ENCODE measurements at regions not wholly inside any gene's neighbourhood (a gene's known extent, or its start where the extent isn't known, plus 50 kb on each side); places are given as distances from the start of the nearest gene placed in this dataset.

DNA sequence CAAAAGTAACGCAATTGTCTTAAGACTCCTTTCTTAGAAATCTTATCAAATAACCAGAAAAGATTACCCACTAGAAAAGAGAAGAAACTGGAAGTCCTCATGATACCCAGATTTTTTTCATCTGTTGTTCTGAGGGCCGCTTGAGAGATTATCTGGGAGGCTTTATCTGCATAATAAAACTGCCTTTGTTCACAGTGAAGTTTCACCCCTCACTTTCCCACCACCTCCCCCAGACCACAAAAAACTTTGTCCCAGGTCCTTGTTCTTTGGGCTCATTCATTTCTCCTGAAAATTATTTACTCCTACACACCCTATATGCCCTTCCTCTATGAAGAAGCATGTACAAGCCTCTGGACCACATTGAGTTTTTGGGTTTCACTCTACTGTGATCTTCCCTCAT is 745.1 kb upstream of the COBL start:
- no peak for DNase-seq (ENCODE audit: low read depth in 3 of 3)

GRCh38 chr7:52053525-52053924 is 736.9 kb upstream of the COBL start:
- no peak for DNase-seq (ENCODE audit: low read depth in 3 of 3)

- DNase-seq (ENCODE audit: low read depth in 3 of 3): no peak
Measured at GRCh38 chr7:52030722-52031121, 714.1 kb upstream of the COBL start.

GRCh38 chr7:52026140-52026539 is 709.5 kb upstream of the COBL start:
- DNase-seq (ENCODE audit: low read depth in 3 of 3): no peak

GRCh38 chr7:52021343-52021742 is 704.7 kb upstream of the COBL start:
- no peak for DNase-seq (ENCODE audit: low read depth in 3 of 3)

- no peak for DNase-seq (ENCODE audit: low read depth in 3 of 3)
Measured at GRCh38 chr7:52018680-52019054, 702.1 kb upstream of the COBL start.

DNA sequence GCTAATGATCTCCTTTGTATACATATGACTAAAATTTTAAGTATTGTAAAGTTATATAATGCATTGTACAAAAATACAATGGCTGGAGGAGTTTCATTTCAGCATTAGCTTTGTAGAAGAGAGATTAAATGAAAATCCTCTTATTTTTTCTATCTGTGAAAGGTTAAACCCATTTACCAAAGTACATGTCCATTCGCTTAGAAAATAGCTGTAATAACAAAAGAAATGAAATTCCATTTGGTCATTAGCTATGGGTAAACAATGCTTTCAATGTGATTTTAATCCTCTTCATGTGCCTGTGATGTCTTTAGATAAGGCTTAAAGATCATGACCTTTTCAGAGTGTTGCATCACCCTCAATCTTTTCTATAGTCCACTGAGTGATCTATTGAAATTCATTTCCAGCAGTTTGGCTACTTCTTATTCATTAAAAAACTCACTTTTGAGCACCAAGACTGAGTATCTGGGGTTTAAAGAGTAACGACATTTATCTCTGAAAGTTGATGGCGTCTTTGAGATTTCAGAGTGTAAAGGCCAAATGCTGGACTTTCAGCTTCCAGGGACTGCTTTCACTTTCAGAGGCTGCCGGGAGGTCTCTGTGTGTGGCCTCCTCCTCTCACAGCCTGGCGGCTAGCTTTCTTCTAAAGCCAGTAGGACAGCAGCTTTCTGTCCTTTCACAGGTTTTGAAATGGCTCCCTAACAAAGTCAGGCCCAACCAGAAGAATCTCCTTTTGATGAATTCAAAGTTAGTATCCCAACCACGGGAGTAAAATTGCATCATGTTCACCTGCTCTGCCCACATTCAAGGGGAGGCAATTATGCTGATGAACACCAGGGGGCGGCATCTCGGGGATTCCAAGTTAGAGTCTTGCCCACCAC is 701.4 kb upstream of the COBL start:
- DNase-seq (ENCODE audit: low read depth in 3 of 3): no peak

DNA sequence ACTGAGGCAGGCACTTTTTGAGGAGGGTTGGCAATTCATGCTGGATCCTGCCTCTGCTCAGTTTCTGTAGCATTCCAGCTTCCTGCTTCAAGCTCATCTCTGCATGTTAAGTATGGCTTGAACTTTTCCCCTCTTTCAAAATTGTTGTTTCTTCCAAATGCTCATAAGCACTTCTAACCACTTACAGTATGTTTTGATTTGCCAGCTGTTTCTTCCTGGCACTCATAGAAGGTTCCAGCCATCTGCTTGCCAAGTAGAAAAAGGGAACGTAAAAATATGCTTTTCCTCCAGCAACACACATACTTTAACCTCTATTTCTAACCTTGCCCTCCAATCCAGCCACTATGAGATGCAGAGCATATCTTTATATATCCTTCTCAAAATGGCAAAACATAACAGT is 692.6 kb upstream of the COBL start:
- no peak for DNase-seq (ENCODE audit: low read depth in 3 of 3)

GRCh38 chr7:52006674-52007073 is 690.1 kb upstream of the COBL start:
- DNase-seq (ENCODE audit: low read depth in 3 of 3): no peak

- DNase-seq (ENCODE audit: low read depth in 3 of 3): no peak
Measured at GRCh38 chr7:52005613-52006012, 689.0 kb upstream of the COBL start.

GRCh38 chr7:51995596-51996179 is 679.1 kb upstream of the COBL start:
- DNase-seq (ENCODE audit: low read depth in 3 of 3): no peak

DNA sequence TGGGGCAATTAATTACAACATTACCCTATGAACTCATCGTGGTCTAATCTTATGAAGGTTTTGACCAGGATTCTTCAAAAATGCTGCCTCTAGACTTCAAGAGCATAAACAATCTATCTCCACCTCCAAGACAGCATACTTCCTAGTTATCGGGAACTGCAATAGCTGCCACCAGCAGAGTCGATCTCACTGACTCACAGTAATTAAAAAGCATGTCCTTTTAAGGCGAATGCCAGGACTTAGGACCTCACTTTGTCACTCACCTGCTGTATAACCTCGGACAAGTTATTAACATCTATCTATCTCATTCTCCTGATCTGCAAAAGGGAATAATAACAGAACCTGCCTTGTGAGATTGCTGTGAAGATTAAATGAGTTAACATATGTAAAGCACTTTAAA is 666.0 kb upstream of the COBL start:
- DNase-seq (ENCODE audit: low read depth in 3 of 3): no peak

GRCh38 chr7:51980812-51981211 is 664.2 kb upstream of the COBL start:
- no peak for DNase-seq (ENCODE audit: low read depth in 3 of 3)

DNA sequence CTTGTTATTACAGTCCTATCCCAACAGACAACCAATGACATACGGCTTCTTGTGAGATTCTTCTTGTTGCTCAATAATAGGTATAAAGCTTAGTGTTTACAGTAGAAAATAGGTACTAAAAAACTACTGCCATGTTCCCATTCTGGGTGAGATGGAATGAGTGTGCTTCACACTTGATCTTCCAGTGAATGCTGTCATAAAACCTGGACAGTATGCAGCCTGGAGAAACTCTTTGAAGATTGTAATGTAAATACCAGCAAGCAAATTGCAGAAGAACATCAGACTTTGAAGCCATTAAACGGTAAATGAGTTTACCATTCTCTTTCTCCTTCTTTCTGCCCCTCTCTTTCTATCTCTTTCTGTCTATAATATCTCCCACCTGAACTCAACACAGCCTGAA is 663.7 kb upstream of the COBL start:
- DNase-seq (ENCODE audit: low read depth in 3 of 3): no peak

GRCh38 chr7:51977913-51978312 is 661.3 kb upstream of the COBL start:
- DNase-seq (ENCODE audit: low read depth in 3 of 3): no peak

DNA sequence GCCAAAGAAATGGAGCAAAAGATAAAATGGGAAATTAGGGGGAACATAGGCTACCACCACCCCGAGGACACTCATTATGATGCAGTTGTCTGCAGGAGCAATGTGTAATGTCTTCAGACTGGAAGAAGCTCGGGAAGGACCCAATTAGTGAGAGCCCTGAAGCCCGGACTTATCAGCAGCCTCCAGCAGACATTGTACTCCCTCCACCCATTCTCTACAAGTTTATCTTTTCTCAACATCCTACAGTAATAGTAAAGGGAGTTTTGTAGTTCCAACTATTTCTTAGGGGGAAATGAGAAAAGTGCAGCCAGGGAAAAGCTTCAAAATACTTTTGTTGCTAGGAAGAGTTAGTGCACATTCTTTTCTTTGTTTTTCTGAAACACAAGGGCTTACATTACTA is 657.3 kb upstream of the COBL start:
- DNase-seq (ENCODE audit: low read depth in 3 of 3): no peak

DNA sequence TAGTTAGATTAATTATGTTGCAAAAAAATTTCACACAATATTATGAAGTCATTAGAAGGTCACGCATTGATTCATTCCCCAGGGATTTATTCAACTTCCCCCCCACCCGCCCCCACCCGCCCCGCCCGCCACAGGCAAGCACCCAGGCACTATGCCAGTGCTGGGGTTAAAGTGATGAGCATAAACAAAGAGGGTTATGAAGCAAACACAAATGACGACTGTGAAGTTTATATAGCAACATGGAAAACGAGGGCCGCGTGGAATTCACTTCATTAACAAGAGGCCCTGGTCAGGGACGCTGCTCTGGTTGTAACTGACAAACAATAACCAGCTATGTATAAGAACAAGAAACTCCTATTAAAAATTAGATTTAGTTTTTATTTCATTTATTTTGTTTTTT is 656.5 kb upstream of the COBL start:
- DNase-seq (ENCODE audit: low read depth in 3 of 3): no peak

- DNase-seq (ENCODE audit: low read depth in 3 of 3): no peak
Measured at GRCh38 chr7:51970961-51971665, 654.5 kb upstream of the COBL start.

GRCh38 chr7:51968461-51968860 is 651.9 kb upstream of the COBL start:
- no peak for DNase-seq (ENCODE audit: low read depth in 3 of 3)

GRCh38 chr7:51965454-51965853 is 648.8 kb upstream of the COBL start:
- DNase-seq (ENCODE audit: low read depth in 3 of 3): no peak

- no peak for DNase-seq (ENCODE audit: low read depth in 3 of 3)
Measured at GRCh38 chr7:51961804-51962203, 645.2 kb upstream of the COBL start.

DNA sequence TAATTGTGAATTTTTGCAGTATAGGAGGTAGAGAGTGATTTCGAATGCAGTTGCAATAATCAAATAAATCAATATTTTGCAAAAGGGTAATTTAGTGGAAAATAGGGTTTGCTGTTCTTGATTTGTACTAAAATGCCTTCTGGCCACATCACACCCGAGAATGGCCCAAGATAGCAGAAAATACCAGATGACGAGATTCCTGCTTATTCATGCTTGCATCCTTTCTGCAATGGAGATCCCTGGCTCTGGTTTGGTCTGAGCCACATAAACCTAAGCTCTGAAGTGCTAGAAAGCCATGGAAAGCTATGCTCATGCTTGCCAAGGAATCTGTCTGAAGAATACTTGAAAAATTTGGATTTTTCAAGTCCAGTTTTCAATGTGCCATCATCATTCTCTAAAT is 634.2 kb upstream of the COBL start:
- DNase-seq (ENCODE audit: low read depth in 3 of 3): no peak

Data from stimulated activated CD4-positive, alpha-beta T cell treated with anti-CD3 and anti-CD28 coated beads, TNF-alpha, amount 100 ng/mL, for 48 hours (primary cell).